GM18505 (cell line): ENCODE measurements at regions not wholly inside any gene's neighbourhood (a gene's known extent, or its start where the extent isn't known, plus 50 kb on each side); places are given as distances from the start of the nearest gene placed in this dataset.
"Not testable (repeated sequence)": the region's sequence is repeated elsewhere in the genome, so short reads cannot be mapped to it uniquely, and the experiment has no call there.

Experiments
- ATAC-seq: cut with Tn5 transposase; IDR thresholded peaks from one replicate; pipeline ENCODE4 v1.9.1; 2021; ENCODE audit not compliant: unreplicated experiment
- POLR2A ChIP-seq: IDR thresholded peaks from 4 replicates; pipeline ENCODE4 v1.6.1; 2011; ENCODE audit warnings: borderline replicate concordance; ENCODE audit not compliant: insufficient read depth, insufficient read length; ENCODE audit errors: extremely low read depth

- TF ChIP-seq POLR2A, result no peak
- ATAC-seq, result no peak
Measured at GRCh38 chr5:96315431-96315830, 117.6 kb downstream of the PCSK1 start.

- ATAC-seq, result no peak
- TF ChIP-seq POLR2A, result no peak
Measured at GRCh38 chr5:96312383-96312782, 120.7 kb downstream of the PCSK1 start.

DNA sequence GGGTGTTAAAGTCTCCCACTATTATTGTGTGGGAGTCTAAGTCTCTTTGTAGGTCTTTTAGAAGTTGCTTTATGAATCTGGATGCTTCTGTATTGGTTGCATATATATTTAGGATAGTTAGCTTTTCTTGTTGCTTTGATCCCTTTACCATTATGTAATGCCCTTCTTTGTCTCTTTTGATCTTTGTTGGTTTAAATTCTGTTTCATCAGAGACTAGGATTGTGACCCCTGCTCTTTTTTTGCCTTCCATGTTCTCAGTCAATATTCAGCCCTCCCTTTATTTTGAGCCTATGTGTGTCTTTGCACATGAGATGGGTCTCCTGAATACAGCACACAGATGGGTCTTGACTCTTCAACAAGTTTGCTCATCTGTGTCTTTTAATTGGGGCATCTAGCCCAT lies 126.0 kb downstream of the PCSK1 start:
- ATAC-seq, result not testable (repeated sequence)

DNA sequence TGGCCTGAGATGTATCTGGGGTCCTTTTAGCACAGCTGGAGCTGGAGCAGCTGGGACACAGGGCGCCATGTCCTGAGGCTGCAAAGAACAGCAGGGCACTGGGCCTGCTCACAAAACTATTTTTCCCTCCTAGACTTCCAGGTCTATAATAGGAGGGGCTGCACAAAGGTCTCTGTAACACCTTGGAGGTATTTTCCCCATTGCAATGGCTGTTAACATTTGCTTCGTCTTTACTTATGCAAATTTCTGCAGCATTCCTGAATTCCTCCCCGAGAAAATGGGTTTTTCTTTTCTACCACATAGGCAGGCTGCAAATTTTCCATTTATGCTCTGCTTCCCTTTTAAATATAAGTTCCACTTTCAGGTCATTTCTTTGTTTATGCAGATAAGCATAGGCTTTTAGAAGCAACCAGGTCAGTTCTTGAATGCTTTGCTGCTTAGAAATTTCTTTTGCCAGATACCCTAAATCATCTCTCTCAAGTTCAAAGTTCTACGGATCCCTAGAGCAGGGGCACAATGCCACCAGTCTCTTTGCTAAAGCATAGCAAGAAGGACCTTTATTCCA lies 130.8 kb downstream of the PCSK1 start:
- no peak for TF ChIP-seq POLR2A
- no peak for ATAC-seq

DNA sequence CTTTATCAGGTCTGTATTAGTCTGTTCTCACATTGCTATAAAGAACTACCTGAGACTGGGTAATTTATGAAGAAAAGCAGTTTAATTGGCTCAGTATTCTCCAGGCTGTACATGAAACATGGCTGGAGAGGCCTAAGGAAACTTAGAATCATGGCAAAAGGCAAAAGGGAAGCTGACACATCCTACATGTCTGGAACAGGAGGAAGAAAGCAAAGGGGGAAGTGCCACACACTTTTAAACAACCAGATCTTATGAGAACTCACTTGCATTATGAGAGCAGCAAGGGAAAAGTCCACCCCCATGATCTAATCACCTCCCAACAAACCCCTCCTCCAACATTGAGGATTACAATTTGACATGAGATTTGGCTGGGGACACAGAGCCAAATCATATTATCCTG lies 132.1 kb downstream of the PCSK1 start:
- no peak for ATAC-seq
- TF ChIP-seq POLR2A, result no peak

DNA sequence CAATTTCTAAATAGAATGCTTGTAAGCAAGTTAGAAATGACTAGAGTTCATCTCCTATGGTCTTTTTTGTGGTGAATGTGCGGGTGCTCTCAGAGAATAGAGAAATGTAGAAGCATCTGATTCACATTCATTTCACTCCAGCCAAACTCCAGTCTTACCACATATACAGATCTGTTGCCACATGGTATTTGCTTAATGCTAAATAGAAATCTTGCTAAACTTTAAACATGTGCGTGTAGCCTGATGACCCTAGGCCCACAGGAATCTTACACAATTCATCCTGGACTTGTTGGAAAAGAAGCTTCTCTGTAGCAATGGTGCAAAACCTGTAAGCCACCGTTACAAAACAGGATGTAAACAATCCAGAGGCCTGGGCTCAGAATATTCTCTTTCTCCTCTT lies 135.2 kb downstream of the PCSK1 start:
- TF ChIP-seq POLR2A, result no peak
- ATAC-seq, result no peak

GRCh38 chr5:96297290-96297689 lies 135.8 kb downstream of the PCSK1 start:
- no peak for ATAC-seq
- no peak for TF ChIP-seq POLR2A

DNA sequence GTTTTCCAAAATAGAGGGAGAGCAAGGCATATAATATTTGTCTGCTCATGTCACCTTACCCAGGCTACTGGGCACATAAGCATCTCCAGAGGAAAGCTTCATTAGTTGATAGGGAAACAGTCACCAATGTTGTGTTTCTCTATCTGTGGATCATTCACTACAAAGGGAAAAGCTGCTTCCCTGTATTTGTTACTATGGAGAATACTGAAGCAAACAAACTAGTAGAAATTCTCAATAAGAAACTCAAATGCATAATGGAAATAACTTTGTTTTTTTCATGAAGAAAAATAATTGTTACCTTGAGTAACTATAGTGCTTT lies 138.2 kb downstream of the PCSK1 start:
- no peak for TF ChIP-seq POLR2A

GRCh38 chr5:96293966-96294883 lies 138.8 kb downstream of the PCSK1 start:
- no peak for ATAC-seq
- no peak for TF ChIP-seq POLR2A

More for the DNA sequence above, 138.2 kb downstream of the PCSK1 start:
- ATAC-seq, result no peak

- TF ChIP-seq POLR2A, result no peak
- ATAC-seq, result no peak
Measured at GRCh38 chr5:96292582-96293247, 140.3 kb downstream of the PCSK1 start.

- not testable (repeated sequence) for ATAC-seq
Measured at GRCh38 chr5:96289287-96289686, 143.8 kb downstream of the PCSK1 start.

- ATAC-seq, result no peak
- no peak for TF ChIP-seq POLR2A
Measured at GRCh38 chr5:96288845-96289185, 144.2 kb downstream of the PCSK1 start.

DNA sequence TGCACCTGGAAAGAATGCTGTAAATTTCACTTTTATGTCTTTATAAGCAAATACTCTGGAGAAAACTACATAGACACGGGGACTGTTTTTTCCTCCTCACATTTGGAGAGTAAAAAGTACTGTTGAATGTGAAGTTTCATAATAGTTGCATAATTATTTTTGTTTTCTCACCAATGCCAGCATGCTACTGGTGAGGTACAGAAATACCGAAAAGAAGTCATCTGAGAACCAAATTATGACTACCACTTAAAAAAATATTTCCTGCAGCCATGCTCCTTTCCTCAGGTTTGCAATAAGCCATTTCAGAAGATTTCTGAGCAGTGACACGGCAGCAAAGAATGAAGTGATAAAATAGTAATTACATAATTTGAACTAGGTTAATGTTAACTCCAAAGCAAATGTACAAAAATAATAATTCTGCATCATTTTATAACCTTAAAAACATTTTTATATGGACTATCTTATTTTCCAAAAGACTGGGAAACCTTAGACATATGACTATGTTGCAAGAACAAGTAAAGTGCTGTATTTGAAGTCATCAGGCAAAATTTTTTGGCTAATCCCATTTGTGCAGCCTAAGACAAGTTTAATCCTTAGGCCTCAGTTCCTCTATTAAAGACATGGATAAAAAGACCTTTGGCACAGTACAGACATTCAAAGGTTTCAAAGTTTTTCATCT lies 144.7 kb downstream of the PCSK1 start:
- no peak for TF ChIP-seq POLR2A
- ATAC-seq, result no peak

DNA sequence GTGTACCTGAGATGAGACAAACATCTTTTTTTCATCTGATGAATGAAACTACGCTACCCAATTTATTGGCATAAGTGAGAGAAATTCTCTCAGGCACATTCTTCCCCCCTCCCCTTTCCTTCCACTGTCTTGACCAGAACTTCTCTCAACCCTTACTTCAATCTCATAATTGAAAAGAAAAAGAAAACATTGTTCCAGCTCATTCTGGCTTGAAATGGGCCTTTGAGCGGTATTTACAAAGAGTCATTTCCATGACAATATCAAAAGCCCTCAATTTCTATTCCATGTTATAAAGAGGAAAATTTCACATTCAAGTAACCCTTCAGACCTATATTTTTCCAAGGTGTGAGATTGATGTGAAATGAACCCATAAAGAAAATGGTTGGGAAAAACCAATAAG lies 145.9 kb downstream of the PCSK1 start:
- no peak for TF ChIP-seq POLR2A
- ATAC-seq, result no peak

DNA sequence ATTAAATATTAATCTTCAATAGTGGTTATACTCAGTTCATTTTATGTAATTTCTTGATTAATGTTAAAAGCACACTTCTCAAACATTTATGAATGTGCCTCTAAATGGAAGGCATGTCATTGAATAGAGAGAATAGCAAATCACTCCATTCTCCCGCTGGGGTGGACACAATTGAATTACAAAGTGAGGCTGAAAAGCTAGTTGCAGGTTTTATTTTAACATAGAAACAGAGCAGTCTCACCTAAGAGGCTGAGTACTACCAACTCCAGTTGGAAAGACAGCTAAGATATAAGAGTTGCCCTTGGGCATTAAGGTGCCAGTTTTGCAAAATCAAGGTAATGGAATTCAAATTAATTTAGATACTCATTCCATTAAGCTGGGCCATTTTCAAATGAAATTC lies 147.2 kb downstream of the PCSK1 start:
- ATAC-seq, result no peak
- TF ChIP-seq POLR2A, result no peak
